GM21423 (cell line): ENCODE measurements at regions not wholly inside any gene's neighbourhood (a gene's known extent, or its start where the extent isn't known, plus 50 kb on each side); places are given as distances from the start of the nearest gene placed in this dataset.
"Not testable (repeated sequence)": the region's sequence is repeated elsewhere in the genome, so short reads cannot be mapped to it uniquely, and the experiment has no call there.

Experiments used
- ATAC-seq: cut with Tn5 transposase; IDR thresholded peaks from one replicate; pipeline ENCODE4 v1.9.1; 2021; ENCODE audit warnings: mild to moderate bottlenecking, moderate library complexity; ENCODE audit not compliant: unreplicated experiment

DNA sequence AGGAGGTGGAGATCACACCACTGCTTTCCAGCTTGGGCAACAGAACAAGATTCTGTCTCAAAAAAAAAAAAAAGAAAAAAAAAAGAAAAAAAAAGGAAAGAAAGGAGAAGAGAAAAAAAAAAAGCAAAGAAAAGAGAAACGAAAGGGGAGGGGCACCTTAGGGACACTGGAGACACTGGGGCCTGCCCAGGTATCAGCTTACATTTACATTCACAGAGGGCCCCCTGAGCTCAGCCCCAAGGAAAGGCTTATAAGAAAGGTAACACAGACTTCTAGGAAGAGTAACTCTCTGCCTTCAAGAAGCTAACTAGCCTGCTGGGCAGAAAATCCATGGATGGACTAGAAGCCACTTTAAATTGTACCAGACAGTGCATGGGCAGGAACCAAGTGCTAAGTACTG lies 108.8 kb downstream of the NPY start:
- no peak for ATAC-seq

DNA sequence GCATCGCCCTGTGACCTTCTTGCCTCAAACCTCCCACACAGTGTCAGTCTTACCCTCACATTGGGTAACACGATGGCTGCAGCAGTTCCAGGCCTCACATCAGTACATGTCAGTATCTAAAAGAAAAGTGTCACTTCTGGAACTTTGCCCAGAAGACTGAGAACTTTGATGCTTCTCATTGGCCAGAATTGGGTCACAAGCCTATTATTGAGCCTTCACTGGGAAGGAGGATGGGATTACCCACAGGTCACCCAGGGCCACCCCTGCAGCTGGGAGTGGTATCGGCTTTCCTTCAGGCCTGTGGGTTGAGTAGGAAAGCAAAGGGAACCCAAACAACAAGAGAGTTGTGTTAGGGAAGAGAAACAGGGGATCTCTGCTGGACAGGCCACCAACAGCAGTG lies 111.5 kb downstream of the NPY start:
- ATAC-seq: no peak

DNA sequence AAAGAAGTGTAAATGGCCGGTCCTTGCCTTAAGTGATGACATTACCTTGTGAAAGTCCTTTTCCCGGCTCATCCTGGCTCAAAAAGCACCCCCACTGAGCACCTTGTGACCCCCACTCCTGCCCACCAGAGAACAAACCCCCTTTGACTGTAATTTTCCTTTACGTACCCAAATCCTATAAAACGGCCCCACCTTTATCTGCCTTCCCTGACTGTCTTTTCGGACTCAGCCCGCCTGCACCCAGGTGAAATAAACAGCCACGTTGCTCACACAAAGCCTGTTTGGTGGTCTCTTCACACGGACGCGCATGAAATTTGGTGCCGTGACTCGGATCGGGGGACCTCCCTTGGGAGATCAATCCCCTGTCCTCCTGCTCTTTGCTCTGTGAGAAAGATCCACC lies 112.4 kb downstream of the NPY start:
- ATAC-seq: not testable (repeated sequence)

DNA sequence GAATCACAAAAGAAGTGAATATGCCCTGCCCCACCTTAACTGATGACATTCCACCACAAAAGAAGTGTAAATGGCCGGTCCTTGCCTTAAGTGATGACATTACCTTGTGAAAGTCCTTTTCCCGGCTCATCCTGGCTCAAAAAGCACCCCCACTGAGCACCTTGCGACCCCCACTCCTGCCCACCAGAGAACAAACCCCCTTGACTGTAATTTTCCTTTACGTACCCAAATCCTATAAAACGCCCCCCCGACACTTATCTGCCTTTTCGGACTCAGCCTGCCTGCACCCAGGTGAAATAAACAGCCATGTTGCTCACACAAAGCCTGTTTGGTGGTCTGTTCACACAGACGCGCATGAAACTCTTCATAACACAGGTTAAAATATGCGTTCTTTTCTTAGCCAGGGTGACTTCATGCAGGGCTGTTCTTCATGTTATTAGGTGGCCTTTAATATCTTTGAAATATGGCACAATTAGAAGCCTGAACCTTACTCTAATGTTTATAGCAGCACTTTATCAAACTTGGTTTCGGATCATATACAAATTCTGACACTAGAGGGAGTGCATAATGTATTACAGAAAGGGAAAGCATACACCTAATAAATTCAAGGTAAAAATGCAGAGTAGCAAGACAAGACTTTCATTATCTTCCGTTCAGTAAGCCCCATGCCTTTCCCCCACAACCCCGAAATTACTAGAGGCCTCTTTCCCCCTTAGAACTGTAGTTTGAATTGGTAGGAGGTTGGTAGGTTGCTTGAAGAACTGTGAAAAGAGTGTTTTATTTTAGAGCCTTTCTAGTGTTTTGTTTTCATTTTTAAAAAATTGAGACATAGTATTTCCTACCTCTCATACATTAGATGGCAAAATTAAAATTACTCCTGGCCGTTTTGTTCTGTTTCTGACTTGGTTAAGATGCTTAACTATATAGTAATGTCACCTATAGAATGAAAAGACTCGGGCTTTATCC lies 117.9 kb downstream of the NPY start:
- no peak for ATAC-seq

DNA sequence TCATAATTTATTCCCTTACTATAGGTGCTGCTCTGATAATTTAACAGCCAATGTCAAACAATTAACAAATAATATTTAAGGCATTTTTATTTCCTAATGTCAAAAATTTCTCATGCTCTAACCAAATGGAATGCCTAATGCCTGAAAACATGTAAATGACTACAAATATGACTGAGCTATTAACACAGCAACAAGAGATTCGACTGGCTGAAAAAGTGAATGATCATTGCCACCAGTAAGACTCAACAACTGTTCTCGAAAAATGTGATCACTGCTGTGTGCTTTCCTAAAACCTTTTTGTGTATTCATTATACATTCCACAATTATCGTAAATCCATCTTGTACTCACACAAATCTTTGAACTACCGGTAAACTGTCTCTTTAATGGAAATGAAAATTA lies 118.7 kb downstream of the NPY start:
- no peak for ATAC-seq

DNA sequence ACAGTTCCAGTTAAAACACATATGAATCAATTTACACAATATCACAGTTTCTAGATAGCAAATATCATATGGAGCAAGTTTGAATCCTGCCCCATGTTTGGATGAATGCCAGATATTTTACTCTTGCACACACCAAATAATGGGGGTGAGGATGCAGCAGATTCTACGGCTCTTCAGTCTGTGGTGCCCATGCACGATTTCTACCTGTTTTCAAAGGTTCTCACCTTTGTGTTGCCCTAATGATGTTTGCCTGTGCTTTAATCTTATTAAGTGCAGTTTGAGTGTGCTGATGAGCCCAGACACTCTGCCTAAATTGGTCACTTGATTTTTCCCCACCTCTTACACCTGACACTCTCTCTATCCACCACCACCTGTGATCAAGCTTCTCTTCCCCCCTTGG lies 119.6 kb downstream of the NPY start:
- no peak for ATAC-seq

DNA sequence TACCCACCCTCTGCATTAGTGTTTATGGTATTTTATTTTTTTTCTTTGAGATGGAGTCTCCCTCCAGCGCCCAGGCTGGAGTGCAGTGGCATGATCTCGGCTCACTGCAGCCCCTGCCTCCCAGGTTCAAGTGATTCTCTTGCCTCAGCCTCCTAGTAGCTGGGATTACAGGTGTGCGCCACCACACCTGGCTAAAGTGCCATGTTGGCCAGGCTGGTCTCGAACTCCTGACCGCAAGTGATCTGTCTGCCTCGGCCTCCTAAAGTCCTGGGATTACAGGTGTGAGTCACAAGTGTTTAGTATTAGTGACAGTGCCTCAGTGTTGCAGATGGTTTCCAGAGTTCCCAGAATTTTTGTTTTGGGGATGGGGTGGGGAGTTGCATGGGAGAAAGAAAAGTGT lies 120.3 kb downstream of the NPY start:
- ATAC-seq: no peak

DNA sequence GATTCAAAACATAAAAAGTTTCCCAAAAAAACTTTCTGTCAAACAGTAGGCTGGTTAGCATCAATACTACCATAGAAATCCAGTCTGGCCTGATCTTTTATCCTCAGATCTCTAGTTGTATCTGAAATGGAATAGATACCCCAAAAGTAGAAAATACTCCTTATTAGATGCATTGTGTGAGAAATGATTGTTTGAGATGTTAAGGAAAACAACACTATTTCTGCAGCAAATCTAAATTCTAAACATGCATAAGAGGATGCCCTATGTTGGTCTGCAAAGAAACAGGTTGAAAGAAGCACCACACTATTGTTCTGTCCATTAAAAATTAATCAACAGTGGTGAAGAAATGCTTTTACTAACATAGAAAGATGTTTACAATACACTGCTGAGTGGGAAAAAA lies 121.0 kb downstream of the NPY start:
- ATAC-seq: no peak

DNA sequence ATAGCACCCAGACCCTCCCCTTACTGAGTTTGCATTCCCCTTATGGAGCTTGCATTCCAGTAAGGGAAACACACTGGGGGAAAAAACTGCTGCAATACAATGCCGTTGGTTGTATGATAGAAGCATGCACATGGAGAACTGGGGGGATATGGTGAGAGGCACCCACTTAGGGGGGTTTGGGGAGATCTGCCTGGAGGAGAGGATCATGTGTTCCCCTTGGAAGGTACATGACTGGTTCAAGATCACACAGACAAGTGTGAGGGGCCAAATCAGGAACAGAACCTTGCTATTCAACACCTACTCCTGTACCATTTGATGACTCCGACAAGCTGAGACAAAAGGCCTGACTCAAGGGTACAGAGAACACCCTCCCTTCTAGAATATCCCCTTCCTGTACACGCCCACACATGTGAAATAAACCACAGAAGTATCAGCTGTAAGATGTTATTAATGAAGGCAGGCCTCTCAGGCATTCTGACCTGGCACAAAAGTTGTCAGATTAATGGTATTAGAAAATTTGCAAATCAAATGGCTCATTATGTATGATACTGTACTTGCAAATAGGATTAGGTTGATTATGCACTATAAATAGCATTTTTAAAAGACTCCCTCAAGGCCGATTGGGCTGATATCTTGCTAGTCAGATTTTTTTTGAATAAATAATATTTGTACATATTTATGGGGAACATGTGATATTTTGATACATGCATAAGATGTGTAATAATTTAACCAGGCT lies 122.2 kb downstream of the NPY start:
- no peak for ATAC-seq

DNA sequence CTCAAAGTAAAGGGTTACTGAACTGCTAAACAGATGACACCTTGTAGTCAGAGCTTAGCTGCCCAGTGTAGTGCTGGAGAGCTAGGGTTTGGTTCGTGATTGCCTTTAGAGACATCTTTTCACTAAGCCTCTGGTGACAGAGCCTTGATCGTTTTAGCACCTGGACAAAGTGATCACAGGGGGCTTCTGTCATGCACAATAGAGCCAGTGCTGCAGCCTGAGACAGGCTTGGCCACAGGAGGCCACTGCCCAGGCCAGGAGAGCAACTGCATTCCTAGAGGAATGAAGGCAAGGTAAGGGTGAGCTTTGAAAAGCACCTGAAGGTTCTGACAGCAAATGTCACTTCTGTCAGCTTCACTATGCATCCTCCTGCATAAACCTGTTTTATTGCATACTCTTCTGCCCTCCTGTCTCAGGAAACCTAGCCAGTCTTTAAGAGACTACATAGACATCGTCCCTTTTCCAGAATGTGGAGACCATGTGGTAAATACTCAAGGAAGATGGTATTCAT lies 122.9 kb downstream of the NPY start:
- ATAC-seq: no peak

DNA sequence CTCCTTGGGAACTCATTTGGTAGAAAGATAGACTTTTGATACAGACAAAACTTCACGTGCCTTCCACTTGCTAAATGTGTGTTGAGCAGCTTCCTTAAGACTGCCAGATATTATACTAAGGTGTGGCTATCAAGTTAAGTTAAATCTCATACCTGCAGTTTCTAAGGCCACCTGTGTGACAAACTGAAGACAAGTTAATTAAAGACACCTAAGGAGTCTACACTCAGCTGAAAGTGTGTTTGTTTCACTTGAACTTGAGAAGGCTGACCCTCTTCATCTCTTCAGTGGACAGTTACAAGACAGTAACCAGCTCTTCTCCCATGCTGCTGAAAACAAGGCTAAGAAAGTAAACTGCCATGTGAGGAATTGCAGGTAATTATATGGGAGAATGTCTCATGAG lies 124.0 kb downstream of the NPY start:
- no peak for ATAC-seq

DNA sequence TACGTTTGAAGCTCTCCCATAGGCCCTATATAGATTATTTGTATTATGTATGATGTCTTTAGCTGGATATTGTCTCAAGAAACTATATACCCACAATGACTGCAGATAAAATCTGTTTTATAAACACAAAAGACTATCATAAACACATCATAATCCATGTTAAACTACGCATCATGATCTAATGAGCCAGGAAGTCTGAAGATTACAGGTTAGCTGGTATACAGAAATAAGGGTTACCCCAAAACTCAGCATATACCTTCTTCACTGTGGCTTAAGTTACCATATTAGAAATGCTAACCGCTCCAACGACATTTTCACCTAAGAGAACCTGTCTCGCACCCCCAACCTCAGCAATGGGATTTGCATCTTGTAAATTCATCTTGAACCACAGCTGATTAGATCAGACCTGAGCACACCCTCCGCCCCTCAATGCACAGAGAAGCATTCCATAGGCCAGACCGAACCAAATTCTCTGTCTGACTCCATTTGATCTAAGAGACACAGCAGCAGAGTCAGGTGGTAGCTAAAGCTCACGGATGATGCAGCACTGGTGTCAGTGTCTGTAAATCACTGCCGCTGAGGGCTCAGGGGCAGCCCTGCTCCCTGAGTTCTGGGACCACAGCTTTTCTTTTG lies 124.9 kb downstream of the NPY start:
- ATAC-seq: no peak

DNA sequence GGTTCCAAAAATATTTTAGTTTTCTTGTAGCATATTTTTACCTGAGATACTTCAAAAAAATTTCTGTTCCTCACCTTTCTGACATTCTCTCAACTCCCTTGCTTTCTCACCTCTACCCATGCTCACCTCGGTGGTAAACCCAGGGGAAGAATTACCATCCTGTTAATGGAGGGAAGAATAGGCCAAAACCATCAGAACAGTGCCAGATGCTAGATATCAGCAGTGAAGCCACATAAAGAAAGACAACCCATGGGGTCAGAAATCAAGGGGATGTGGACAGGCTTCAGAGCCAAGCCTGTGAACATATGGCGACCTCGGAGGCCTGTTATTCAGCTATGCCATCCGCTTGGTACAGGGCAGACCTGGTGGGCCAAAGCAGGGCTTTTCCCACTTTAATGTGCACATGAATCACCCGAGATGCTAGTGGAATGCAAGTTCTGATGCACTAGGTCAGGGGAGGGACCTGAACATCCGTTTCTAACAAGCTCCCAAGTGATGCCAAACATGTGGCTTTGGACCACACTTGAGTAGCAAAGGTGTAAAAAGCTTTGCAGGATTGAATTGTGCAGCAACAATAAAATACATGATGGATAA lies 125.5 kb downstream of the NPY start:
- no peak for ATAC-seq

DNA sequence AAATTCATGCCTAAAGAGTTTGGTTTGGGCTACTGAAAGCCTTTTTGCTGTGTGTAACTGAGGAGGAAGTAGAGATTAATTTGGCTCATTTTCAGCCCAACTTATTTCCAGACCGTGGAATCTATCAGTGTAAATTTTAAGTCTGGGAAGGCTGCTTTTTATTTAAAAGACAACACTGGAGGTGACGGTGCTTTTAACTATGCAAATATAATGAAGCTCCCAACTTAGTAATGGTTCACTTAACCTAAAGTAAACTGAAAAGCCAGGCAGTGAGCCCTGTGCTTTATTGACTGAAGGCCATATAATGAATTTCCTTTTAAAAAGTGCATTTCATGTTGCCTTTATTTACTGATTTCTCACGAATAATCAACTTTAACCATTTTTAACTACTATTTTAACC lies 127.2 kb downstream of the NPY start:
- ATAC-seq: no peak

DNA sequence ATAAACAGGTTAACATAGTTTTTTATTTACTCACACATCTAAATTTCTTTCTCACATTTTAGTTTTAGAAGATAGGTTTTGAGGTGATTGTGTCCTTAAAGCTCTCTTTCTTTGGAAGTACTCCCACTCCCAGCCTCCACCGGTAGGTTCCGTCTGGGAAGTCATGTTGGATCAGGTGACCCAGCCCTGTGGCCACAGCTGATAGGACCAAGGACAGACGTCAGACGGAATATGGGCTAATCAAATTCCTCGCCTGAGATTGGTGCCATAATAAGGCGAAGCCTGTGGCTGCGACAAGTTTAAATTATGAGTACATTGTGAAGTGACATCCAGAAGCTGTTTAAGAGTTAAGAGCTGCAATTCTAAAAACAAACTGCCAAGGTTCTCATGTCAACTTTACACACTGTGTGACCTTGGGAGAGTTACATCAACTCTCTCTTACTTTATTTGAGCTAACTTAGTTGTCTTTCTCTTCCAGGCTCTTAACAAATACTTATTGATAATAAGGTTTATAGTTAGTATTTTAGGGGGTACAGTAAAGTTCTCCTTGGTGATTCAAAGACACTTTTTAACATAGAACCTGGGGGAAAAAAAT lies 133.6 kb downstream of the NPY start:
- ATAC-seq: no peak

DNA sequence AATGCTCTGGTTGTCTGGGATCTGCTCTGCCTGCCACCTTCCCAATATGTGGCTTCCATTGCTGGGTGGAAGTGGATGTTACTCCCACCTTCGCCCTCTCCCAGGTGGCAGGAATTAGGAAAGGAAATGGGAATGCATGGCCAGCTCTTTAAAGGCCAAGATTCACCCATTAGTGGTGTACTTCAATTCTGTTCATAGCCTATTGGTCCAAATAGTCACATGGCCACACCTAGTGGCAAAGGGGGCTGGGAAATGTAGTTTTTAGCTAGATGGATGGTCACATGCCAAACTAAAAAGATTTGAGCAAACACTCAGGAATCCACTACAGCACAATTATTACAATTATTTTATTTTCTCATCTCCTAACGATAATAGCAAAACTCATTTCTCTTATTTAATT lies 135.1 kb downstream of the NPY start:
- ATAC-seq: no peak

DNA sequence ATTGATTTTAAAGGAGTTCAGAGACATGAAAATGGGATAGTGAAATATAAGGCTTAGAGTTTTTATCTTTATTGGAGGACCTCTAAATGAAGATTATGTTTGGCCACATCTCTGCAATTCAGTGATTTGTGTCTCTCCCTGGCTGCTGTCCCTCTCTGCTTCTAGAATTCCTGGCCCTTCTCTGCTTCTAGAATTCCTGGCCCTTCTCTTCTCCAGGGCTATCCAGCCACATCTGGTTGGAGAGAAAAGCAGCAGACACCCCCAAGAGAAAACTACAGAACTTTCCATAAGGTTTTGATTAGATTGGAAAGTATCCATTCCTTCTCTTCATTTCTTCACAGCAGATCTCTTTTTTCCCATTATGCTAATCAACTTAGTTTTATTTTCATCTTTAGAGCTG lies 135.5 kb downstream of the NPY start:
- no peak for ATAC-seq

DNA sequence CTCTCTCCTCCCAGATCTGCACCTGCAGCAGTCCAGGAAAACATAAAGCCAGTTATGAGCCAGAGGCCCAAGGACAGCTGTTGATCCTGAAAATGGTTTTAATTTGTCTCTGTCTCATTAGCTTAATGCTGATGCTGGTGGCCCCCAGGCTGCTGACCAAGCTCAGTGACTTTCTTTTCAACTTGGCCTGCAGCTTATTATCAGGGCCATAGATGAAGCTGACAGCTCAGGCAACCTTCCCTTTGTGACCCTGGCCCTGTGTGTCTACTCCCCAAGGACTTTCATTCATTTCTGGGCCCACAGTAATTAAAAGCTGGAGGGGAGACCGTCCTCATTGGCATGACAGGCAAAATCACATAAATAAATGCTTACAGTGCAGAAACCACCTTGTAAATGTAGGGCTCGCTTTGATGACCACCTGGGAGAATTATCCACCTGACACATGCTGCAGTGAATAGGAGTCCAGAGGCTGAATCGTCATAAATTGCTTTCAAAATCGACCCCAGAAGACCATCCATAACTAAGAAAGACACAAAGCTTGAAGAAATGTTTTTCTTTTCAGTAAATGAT lies 138.5 kb downstream of the NPY start:
- no peak for ATAC-seq

DNA sequence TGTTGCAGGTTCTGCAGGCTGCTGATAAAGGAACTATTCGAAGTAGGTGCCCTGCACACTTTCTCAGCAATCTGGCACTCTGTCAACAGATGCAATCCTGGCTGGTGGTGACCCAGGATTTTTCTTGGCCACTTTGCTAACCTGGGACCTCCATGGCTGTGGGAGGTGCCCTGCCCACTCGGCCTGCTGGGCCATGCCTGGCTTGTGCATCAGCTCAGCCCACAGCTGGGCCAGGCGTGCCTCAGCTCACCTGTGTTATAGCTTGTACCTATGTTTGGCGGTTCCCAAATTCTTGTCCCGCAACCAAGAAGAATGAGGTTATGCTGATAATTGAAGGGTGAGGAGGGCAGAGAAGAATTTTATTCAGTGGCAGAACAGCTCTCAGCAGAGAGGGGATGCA lies 141.7 kb downstream of the NPY start:
- ATAC-seq: no peak

DNA sequence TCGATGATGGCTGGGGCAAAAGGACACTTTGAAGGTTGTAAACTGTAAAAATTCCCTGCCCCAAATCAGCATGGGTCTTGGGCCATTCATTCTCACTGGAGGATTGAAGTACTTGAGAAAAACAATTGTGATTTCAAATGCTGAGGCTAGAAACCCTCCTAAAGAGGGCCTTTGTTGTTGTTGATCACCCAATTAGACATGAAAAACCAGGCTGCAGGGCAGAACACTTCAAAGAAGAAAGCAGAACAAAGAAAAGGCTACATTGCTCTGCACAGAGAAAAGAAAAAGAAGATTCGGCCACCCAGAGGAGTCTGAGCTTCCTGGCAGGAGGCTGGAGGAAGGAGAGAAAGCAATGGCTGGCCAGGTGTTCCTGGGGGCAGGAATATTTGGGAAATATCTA lies 143.1 kb downstream of the NPY start:
- no peak for ATAC-seq
